HG03432 (cell line): ENCODE measurements at regions not wholly inside any gene's neighbourhood (a gene's known extent, or its start where the extent isn't known, plus 50 kb on each side); places are given as distances from the start of the nearest gene placed in this dataset.

Source experiments
- ATAC-seq: cut with Tn5 transposase; IDR thresholded peaks from one replicate; pipeline ENCODE4 v1.9.1; 2021; ENCODE audit warnings: mild to moderate bottlenecking, moderate library complexity; ENCODE audit not compliant: unreplicated experiment

DNA sequence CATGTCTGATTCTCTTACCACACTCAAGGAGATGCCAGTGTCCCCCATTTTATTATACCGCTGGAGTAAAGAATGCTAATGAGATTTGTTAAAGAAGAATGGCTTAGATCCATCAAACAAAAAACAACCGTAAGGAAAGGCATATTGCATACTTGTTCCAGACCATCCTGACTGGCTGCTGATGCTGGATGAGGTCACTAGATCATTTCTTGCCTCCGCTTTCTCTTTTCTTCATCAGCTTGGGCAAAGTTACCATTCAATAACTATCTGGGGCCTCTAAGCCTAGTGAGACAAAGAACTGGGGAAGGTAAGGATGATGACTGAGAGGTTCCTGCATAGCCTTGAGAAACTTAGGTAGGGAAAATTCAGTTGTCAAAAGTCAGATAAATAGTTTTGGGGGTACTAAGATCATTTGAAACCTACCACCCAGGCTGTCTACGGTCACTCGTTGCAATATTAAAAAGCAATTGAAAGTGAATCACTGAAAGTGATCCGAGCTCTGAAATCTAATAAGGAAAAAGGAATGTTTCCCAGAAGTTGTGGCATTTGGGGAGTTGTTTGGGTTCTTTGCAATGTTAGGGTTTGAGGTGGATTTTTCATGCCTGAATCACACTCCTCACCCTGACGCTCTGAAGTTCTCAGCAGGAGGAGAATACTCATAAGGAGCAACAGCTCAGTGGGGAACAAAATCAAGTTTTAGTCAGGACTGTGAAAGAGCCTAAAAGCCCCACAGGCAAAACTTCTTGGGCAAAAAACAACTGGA is 176.8 kb downstream of the HHIPL2 start:
- ATAC-seq: no peak

GRCh38 chr1:222370081-222370912 is 177.6 kb downstream of the HHIPL2 start:
- ATAC-seq: no peak

DNA sequence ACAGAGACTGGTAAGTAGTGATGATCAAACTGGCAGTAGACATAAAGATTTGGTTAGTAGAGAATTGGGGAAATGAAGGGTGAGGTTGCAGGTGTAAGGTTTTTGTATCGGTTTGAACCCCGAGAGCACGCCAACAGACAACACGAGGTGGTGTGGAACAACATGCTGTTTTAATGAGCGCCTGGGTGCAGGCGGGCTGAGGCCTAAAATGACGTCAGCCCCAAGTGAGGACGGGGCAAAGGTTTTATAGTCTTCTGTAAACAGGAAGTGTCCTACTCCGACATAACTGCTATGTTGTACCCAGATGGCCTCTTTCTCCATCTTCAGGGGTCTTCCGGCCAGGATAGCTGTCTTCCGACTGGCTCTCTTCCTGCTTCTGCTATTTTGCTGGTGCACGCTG is 178.8 kb downstream of the HHIPL2 start:
- ATAC-seq: no peak

- no peak for ATAC-seq
Measured at GRCh38 chr1:222358100-222358499, 189.8 kb downstream of the HHIPL2 start.

- no peak for ATAC-seq
Measured at GRCh38 chr1:222357252-222357651, 190.7 kb downstream of the HHIPL2 start.

DNA sequence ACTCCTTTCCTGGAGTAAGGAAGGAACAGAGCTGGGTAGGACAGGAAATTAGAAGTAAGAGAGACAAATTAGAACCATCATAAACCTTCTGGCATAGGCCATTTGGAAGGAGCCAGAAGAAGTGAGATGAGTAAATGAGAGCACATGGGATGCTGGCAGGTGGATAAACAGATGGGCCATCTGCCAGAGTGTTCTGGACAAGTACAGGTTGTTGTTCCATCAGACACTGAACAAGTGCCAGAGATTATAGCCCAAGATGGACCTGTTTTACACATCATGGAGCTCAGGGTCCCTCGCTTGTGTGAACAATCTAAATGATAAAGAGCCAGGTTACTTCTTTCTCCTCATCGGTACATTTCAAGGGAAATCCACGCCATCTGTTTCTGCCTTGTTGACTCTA is 200.3 kb downstream of the HHIPL2 start:
- ATAC-seq: no peak

GRCh38 chr1:222346955-222347354 is 200.9 kb downstream of the HHIPL2 start:
- ATAC-seq: no peak

GRCh38 chr1:222339376-222339947 is 208.4 kb downstream of the HHIPL2 start:
- no peak for ATAC-seq

DNA sequence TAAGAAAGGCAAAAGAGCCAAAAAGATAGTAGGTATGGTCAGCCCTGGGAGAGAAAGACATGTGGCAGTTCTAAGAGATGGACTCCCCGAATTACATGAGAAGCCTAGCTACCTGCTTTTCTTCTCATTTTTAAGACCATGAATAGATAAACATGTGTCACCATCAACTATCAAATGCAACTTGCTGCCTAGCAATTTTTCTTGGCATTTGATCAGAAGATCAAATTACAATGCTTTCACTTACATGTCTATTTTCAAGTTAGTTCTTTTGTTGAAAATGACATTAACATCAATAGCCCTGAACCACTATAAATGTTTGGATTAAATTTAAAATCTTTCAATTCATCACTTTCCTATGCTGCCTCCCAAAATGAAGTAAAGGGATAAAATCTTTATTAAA is 212.3 kb downstream of the HHIPL2 start:
- no peak for ATAC-seq

- ATAC-seq: no peak
Measured at GRCh38 chr1:222334026-222334680, 213.8 kb downstream of the HHIPL2 start.

GRCh38 chr1:222331765-222332164 is 216.1 kb downstream of the HHIPL2 start:
- ATAC-seq: no peak

DNA sequence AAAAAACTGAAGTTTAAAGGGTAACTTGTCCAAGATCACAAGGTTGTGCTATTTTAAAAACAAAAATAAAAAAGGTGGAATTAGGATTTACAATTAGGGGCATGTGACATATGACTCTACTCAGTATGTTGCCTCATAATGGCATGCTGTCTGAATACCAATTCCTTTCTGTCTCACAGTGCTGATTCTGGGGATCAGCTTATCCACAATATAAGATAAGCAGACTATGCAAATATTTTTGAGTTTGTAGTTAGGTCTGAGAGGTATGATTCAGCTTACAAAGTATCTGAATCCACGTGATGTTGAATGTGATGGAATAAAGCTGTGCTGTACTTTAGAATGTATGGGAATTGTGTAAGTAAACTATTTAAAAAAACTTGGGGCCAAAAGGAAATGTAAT is 216.6 kb downstream of the HHIPL2 start:
- ATAC-seq: no peak

DNA sequence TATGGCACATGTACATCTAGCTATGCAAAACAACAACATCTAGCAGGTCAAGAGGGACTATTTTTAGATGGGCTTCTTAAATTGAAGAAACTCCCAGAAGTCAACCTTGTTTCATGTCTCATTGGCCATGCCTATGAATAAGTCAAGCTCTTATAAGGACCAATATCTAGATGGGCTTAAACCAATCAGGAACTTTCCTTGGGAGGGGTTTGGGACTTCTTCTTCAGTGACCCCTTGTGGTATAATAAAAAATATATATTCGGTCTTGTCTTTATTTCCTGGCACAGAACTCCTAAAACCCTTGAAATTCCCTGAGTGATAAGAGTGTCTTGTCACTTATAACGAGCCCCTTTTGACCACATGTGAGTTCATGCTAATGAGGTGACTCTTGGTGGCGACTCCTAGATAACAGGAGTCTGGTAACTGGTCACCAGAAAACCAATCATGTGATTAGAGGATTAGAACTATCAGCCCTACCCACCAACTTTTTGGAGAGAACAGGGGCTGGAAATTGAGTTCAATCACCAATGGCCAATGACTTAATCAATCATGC is 218.3 kb downstream of the HHIPL2 start:
- ATAC-seq: no peak

GRCh38 chr1:222326710-222327036 is 221.2 kb downstream of the HHIPL2 start:
- ATAC-seq: no peak

- ATAC-seq: no peak
Measured at GRCh38 chr1:222326006-222326709, 221.7 kb downstream of the HHIPL2 start.

DNA sequence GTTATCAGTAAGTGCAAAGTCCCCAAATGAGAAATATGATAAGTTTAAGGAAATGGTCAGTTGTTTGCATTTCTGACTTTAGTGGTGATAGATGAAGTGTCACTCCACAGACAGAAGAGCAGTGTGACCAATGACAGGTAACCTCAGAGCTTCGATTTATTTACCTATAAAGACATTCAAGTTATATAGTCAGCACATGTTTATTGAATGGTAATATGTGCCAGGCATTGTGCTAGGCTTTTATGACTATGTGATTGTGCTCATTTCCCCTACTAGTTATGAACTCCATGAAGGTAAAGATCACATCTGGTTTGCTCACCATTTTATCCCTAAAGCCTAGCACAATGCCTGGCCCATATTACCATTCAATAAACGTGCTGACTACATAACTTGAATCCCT is 222.4 kb downstream of the HHIPL2 start:
- no peak for ATAC-seq

GRCh38 chr1:222314839-222315238 is 233.1 kb downstream of the HHIPL2 start:
- ATAC-seq: no peak

GRCh38 chr1:222310836-222311235 is 237.1 kb downstream of the HHIPL2 start:
- ATAC-seq: no peak

DNA sequence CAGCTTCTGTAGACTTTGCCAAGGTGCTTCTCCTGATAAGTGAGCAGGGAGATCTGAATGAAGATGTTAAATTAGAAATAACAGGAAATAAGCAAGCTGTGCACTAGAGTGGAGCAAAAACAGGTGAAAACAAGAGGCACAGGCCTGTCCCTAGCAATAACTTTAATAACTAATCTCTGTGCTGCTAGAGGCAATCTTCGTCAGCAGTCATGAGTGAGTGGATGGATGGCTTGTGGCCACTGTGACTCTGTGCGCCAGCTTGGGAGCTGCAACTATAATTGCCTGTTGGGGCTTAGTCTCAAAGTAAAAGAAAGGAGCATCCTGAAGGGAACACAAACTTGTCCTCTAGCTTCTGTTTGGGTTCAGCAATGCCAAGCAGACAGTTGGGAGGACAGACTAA is 240.3 kb downstream of the HHIPL2 start:
- ATAC-seq: no peak

GRCh38 chr1:222306512-222306911 is 241.4 kb downstream of the HHIPL2 start:
- ATAC-seq: no peak

DNA sequence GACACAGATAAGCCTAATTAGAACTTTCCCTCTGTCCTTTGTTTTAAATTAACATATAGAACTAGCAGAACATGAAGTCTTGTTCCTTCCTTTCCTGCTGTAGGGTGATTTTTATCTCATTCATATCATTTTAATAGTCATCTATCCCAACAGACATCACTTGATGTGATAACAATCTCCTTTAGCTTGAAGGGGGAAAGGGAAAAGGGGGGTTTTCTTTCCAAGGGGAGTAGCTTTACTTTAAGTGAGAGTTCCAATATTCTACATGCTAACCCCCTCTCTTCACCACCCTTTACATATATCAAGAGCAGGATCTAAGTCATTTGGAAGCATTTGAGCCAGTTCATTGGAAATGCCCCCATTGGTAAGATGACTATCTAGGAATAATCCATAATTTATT is 241.9 kb downstream of the HHIPL2 start:
- no peak for ATAC-seq
